CD14-positive monocyte (primary cell): ENCODE measurements at regions not wholly inside any gene's neighbourhood (a gene's known extent, or its start where the extent isn't known, plus 50 kb on each side); places are given as distances from the start of the nearest gene placed in this dataset.

Source experiments
- DNase-seq, 3 donors: peaks; one replicate each; pipeline ENCODE4 v3.0.0-alpha.2; 2011 to 2022
- H2AFZ ChIP-seq: 2 replicates; pipeline ENCODE4 v1.6.0; 2012; ENCODE audit warnings: mild to moderate bottlenecking, low read depth, low read length, inconsistent platforms; ENCODE audit not compliant: insufficient read depth, poor library complexity, severe bottlenecking
- H3K27ac ChIP-seq, 2 donors: 1 replicate in 1 of 2; 2 replicates in 1 of 2; pipeline ENCODE4 v1.5.1; 2012 to 2013; ENCODE audit warnings: low read length in 2 of 2, control low read depth in 1 of 2, inconsistent platforms in 1 of 2, low read depth in 1 of 2, mild to moderate bottlenecking in 1 of 2
- H3K27me3 ChIP-seq, 2 donors: one replicate each; pipeline versions ENCODE4 v1.6.0 to v1.6.1; 2011 to 2013; ENCODE audit warnings: low read length in 2 of 2; ENCODE audit not compliant: control insufficient read depth in 2 of 2, insufficient read depth in 2 of 2
- H3K36me3 ChIP-seq, 2 donors: replicated peaks in 1 of 2; 1 replicate in 1 of 2; 2 replicates in 1 of 2; pipeline versions ENCODE4 v1.5.1 to v1.6.1; 2012 to 2013; ENCODE audit warnings: low read length in 2 of 2, control low read depth in 1 of 2, inconsistent platforms in 1 of 2, mild to moderate bottlenecking in 1 of 2; ENCODE audit not compliant: insufficient read depth in 2 of 2, control insufficient read depth in 1 of 2
- H3K4me1 ChIP-seq, 2 donors: 1 replicate in 1 of 2; 2 replicates in 1 of 2; pipeline versions ENCODE4 v1.5.1 to v1.6.1; 2012 to 2013; ENCODE audit warnings: low read length in 2 of 2, control low read depth in 1 of 2, inconsistent platforms in 1 of 2, mild to moderate bottlenecking in 1 of 2, moderate library complexity in 1 of 2; ENCODE audit not compliant: insufficient read depth in 2 of 2, control insufficient read depth in 1 of 2
- H3K4me2 ChIP-seq: replicated peaks from 2 replicates; pipeline ENCODE3; 2012; ENCODE audit warnings: low read length, moderate library complexity, mild to moderate bottlenecking; ENCODE audit not compliant: poor library complexity, severe bottlenecking; ENCODE audit errors: extremely low read depth
- H3K4me3 ChIP-seq, 3 experiments: fragments of 200-600 bp in 1 of 3; sonication (generic) in 1 of 3; replicated peaks in 1 of 3; 1 replicate in 2 of 3; 2 replicates in 1 of 3; pipeline ENCODE4 v1.5.1; 2011 to 2013; ENCODE audit warnings: low read length in 3 of 3, mild to moderate bottlenecking in 3 of 3, control low read depth in 2 of 3, low read depth in 2 of 3, inconsistent platforms in 1 of 3, moderate library complexity in 1 of 3
- H3K79me2 ChIP-seq: 2 replicates; pipeline ENCODE4 v1.6.0; 2012; ENCODE audit warnings: mild to moderate bottlenecking, control low read depth, inconsistent platforms, low read length, moderate library complexity; ENCODE audit not compliant: insufficient read depth
- H3K9ac ChIP-seq: 2 replicates; pipeline ENCODE4 v1.6.0; 2017; ENCODE audit warnings: low read length, mild to moderate bottlenecking; ENCODE audit not compliant: insufficient read depth, poor library complexity, severe bottlenecking
- H3K9me3 ChIP-seq, 2 donors: replicated peaks in 1 of 2; 1 replicate in 1 of 2; 2 replicates in 1 of 2; pipeline versions ENCODE4 v1.5.1 to v1.6.1; 2012 to 2013; ENCODE audit warnings: low read length in 2 of 2, control low read depth in 1 of 2; ENCODE audit not compliant: control insufficient read depth in 1 of 2, insufficient read depth in 1 of 2
- H4K20me1 ChIP-seq: 2 replicates; pipeline ENCODE4 v1.6.0; 2012; ENCODE audit warnings: mild to moderate bottlenecking, low read length, control low read depth, moderate library complexity; ENCODE audit not compliant: insufficient read depth
- H3K27ac Mint-ChIP-seq, 7 donors: one replicate each; pipeline ENCODE4 v1.8.0; 2020; ENCODE audit warnings: mild to moderate bottlenecking in 7 of 7, mixed read lengths in 7 of 7, moderate library complexity in 6 of 7, inconsistent platforms in 2 of 7
- H3K27me3 Mint-ChIP-seq, 3 donors: one replicate each; pipeline ENCODE4 v1.8.0; 2021 to 2022; ENCODE audit warnings: low read depth in 3 of 3, mild to moderate bottlenecking in 3 of 3, mixed read lengths in 3 of 3, moderate library complexity in 3 of 3, inconsistent platforms in 1 of 3
- H3K36me3 Mint-ChIP-seq, 2 donors: one replicate each; pipeline ENCODE4 v1.8.0; 2020; ENCODE audit warnings: mixed read lengths in 2 of 2, inconsistent platforms in 1 of 2, mild to moderate bottlenecking in 1 of 2
- H3K4me1 Mint-ChIP-seq: one replicate; pipeline ENCODE4 v1.8.0; 2020; ENCODE audit warnings: mild to moderate bottlenecking, mixed read lengths
- H3K4me3 Mint-ChIP-seq, 2 donors: one replicate each; pipeline ENCODE4 v1.8.0; 2020; ENCODE audit warnings: mild to moderate bottlenecking in 2 of 2, mixed read lengths in 2 of 2, moderate library complexity in 1 of 2
- H3K9me3 Mint-ChIP-seq, 7 donors: one replicate each; pipeline ENCODE4 v1.8.0; 2020 to 2022; ENCODE audit warnings: mixed read lengths in 7 of 7, mild to moderate bottlenecking in 6 of 7, moderate library complexity in 6 of 7, inconsistent platforms in 2 of 7
- CTCF ChIP-seq: fragments of 200-600 bp; IDR thresholded peaks from one replicate; pipeline ENCODE4 v1.8.0; 2022; ENCODE audit warnings: antibody characterized with exemption, mild to moderate bottlenecking
- WGBS: methylation state at CpG from one replicate; pipeline ENCODE4 v1.1.5; 2013; ENCODE audit warnings: missing lambda C conversion rate; ENCODE audit not compliant: insufficient coverage; 5-methylcytosine and 5-hydroxymethylcytosine counted together
- intact Hi-C, 2 donors: fragments of 100-400 bp; cut with micrococcal nuclease; formaldehyde crosslinking; loops; one replicate each; pipeline versions ENCODE4 v1.15.0 to v1.15.1; 2023

- H3K9me3 Mint-ChIP-seq = peaks cover 7 to 13% (median 11%) of the 10 kb centered on the region in 7 donors
These were observed 104.6 kb downstream of the ENC1 start for GRCh38 chr5:74535926-74536325.

GRCh38 chr5:74534397-74535129, 106.0 kb downstream of the ENC1 start:
- Mint-ChIP-seq H3K9me3 (peaks cover 7 to 14% (median 11%) of the 10 kb centered on the region in 7 donors), H3K36me3 (no peaks in the 10 kb centered on the region), H3K4me1 (peaks cover 17% of the 10 kb centered on the region), H3K4me3 (no peak overlapping the region), H3K27me3 (peaks cover 0 to 3% (median 0%) of the 10 kb centered on the region in 3 donors), H3K27ac (no peak overlapping the region)
- Histone ChIP-seq H3K4me1 (peaks cover 22 to 23% of the 10 kb centered on the region in 2 donors), H3K79me2 (no peaks in the 10 kb centered on the region), H3K36me3 (no peaks in the 10 kb centered on the region), H3K4me3 (no peak overlapping the region), H3K27ac (no peak overlapping the region), H3K27me3 (no peaks in the 10 kb centered on the region), H2AFZ (no peak overlapping the region), H3K9ac (no peak overlapping the region), H3K4me2 (no peak overlapping the region), H3K9me3 (peaks cover 4 to 5% of the 10 kb centered on the region in 2 donors), H4K20me1 (no peaks in the 10 kb centered on the region)
- no peak for DNase-seq
- intact Hi-C loops = no loop called here
- no CpG with 5 or more reads among the region's 2 CpGs for WGBS
- TF ChIP-seq CTCF = no peak

More at GRCh38 chr5:74535926-74536325, 104.6 kb downstream of the ENC1 start:
- no peaks in the 10 kb centered on the region for H3K36me3 ChIP-seq
- H3K27me3 ChIP-seq = no peaks in the 10 kb centered on the region
- no peaks in the 10 kb centered on the region for H3K36me3 Mint-ChIP-seq
- intact Hi-C loops = no loop called here
- no peak overlapping the region for H3K4me3 ChIP-seq
- peaks cover 0 to 2% (median 0%) of the 10 kb centered on the region in 3 donors for H3K27me3 Mint-ChIP-seq
- no peaks in the 10 kb centered on the region for H3K79me2 ChIP-seq
- H3K4me1 ChIP-seq = peaks cover 22 to 23% of the 10 kb centered on the region in 2 donors
- H3K27ac Mint-ChIP-seq = no peak overlapping the region
- DNase-seq = no peak
- H3K27ac ChIP-seq = no peak overlapping the region
- H4K20me1 ChIP-seq = no peaks in the 10 kb centered on the region
- H3K9me3 ChIP-seq = peaks cover 4 to 5% of the 10 kb centered on the region in 2 donors
- H2AFZ ChIP-seq = no peak overlapping the region
- peaks cover 18% of the 10 kb centered on the region for H3K4me1 Mint-ChIP-seq
- no peak overlapping the region for H3K4me3 Mint-ChIP-seq
- H3K4me2 ChIP-seq = no peak overlapping the region
- no peak for TF ChIP-seq CTCF
- no CpG with 5 or more reads among the region's 2 CpGs for WGBS
- no peak overlapping the region for H3K9ac ChIP-seq
